SK-N-SH treated with all-trans-retinoic acid at 6 μM for 48 hours (cell line): ENCODE measurements at regions not wholly inside any gene's neighbourhood (a gene's known extent, or its start where the extent isn't known, plus 50 kb on each side); places are given as distances from the start of the nearest gene placed in this dataset.

Source experiments
- ARNTL ChIP-seq: fragments of 450-650 bp; formaldehyde crosslinking; IDR thresholded peaks from 2 replicates; pipeline ENCODE4 v1.5.0; 2020; ENCODE audit warnings: low read depth, mild to moderate bottlenecking, moderate library complexity, borderline replicate concordance
- POU6F1 ChIP-seq: fragments of 250-450 bp; sonication (Bioruptor Pico); IDR thresholded peaks from 2 replicates; pipeline ENCODE4 v1.8.0; 2021; ENCODE audit warnings: low read depth, mild to moderate bottlenecking, moderate library complexity, borderline replicate concordance
- RARB ChIP-seq: fragments of 250-450 bp; sonication (Bioruptor Pico); IDR thresholded peaks from 2 replicates; pipeline ENCODE4 v1.8.0; 2021; ENCODE audit warnings: mild to moderate bottlenecking, moderate library complexity
- TCF4 ChIP-seq: fragments of 250-450 bp; sonication (Bioruptor Pico); IDR thresholded peaks from 2 replicates; pipeline ENCODE4 v1.8.0; 2021; ENCODE audit warnings: mild to moderate bottlenecking, moderate library complexity, borderline replicate concordance
- ZC3H10 ChIP-seq: fragments of 250-450 bp; sonication (Bioruptor Pico); IDR thresholded peaks from 2 replicates; pipeline ENCODE4 v1.5.1; 2021; ENCODE audit warnings: mild to moderate bottlenecking, moderate library complexity
- ZFP30 ChIP-seq: fragments of 450-650 bp; formaldehyde crosslinking; IDR thresholded peaks from 2 replicates; pipeline ENCODE4 v1.5.0; 2022; ENCODE audit warnings: mild to moderate bottlenecking, moderate library complexity
- ZNF565 ChIP-seq: fragments of 450-650 bp; formaldehyde crosslinking; conservative IDR thresholded peaks from 2 replicates; pipeline ENCODE4 v1.5.0; 2020; ENCODE audit warnings: low read depth, mild to moderate bottlenecking, moderate library complexity
- TF ChIP-seq, protein P1 (sequence below): fragments of 250-450 bp; sonication (Bioruptor Pico); IDR thresholded peaks from 2 replicates; pipeline ENCODE4 v1.8.0; 2020; ENCODE audit warnings: mild to moderate bottlenecking, moderate library complexity, borderline replicate concordance

DNA sequence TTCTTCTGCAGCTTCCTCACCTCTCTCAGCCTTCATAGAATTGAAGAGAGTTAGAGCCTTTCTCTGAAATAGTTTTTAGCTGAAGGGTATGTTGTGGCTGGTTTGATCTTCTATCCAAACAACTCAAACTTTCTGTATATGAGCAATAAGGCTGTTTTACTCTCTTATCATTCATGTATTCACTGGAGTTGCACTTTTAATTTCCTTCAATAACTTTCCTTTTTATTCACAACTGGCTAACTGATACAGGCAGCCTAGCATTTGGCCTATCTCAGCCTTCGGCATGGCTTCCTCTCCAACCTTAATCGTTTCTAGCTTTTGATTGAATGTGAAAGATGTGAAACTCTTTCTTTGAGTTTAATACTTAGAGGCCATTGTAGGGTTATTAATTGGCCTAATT lies 109.3 kb downstream of the GTPBP8 start:
- TF ChIP-seq, protein P1, sequence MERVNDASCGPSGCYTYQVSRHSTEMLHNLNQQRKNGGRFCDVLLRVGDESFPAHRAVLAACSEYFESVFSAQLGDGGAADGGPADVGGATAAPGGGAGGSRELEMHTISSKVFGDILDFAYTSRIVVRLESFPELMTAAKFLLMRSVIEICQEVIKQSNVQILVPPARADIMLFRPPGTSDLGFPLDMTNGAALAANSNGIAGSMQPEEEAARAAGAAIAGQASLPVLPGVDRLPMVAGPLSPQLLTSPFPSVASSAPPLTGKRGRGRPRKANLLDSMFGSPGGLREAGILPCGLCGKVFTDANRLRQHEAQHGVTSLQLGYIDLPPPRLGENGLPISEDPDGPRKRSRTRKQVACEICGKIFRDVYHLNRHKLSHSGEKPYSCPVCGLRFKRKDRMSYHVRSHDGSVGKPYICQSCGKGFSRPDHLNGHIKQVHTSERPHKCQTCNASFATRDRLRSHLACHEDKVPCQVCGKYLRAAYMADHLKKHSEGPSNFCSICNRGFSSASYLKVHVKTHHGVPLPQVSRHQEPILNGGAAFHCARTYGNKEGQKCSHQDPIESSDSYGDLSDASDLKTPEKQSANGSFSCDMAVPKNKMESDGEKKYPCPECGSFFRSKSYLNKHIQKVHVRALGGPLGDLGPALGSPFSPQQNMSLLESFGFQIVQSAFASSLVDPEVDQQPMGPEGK: no peak
- no peak for TF ChIP-seq RARB (CRISPR knock-in tag)
- no peak for TF ChIP-seq ZNF565 (CRISPR knock-in tag)
- TF ChIP-seq ZFP30: no peak
- TF ChIP-seq TCF4 (CRISPR knock-in tag): no peak
- no peak for TF ChIP-seq POU6F1 (CRISPR knock-in tag)
- no peak for TF ChIP-seq ARNTL (CRISPR knock-in tag)
- no peak for TF ChIP-seq ZC3H10
